ENCODE measurements at regions not wholly inside any gene's neighbourhood (a gene's known extent, or its start where the extent isn't known, plus 50 kb on each side); places are given as distances from the start of the nearest gene placed in this dataset.

DNA sequence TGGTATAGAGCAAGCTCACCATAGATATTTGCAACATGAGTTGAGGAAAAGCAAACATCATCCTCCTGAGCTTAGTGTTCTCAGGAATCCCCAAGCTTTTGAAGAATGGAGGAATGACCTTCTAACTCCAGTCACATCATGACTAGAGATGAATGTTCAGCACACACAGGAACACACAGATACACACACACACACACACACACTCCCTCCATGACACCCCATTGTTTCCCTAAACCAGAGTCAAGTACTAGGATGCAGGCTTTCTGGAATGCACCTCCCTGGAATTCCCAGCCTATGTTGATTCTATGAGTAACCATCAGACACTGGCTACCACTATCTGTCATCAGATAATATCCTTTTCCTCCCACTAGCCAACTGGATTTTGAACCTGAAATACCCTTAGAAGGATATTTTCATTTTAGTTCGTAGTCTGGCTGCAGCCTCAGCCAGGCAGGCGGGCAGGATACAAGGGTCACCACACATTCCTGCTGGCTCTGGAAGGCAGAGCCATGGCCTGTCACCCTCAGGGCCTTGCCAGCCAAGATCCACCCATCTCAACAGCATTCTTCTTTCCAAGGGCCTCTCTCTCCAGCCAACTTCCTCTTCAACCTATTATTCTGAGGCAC, 162.4 kb downstream of the FOXO1 start:
- H3K4me3 ChIP-seq (ENCODE audit: low read depth, low read length): no peak overlapping the region
- DNase-seq (ENCODE audit: low read depth, low spot score): peak; percentile 77
- TF ChIP-seq, protein P1, sequence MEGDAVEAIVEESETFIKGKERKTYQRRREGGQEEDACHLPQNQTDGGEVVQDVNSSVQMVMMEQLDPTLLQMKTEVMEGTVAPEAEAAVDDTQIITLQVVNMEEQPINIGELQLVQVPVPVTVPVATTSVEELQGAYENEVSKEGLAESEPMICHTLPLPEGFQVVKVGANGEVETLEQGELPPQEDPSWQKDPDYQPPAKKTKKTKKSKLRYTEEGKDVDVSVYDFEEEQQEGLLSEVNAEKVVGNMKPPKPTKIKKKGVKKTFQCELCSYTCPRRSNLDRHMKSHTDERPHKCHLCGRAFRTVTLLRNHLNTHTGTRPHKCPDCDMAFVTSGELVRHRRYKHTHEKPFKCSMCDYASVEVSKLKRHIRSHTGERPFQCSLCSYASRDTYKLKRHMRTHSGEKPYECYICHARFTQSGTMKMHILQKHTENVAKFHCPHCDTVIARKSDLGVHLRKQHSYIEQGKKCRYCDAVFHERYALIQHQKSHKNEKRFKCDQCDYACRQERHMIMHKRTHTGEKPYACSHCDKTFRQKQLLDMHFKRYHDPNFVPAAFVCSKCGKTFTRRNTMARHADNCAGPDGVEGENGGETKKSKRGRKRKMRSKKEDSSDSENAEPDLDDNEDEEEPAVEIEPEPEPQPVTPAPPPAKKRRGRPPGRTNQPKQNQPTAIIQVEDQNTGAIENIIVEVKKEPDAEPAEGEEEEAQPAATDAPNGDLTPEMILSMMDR (IDR thresholded peaks at IDR 0.05; ENCODE audit: insufficient read depth, low read length, missing control alignments): no peak
- CTCF ChIA-PET: no interaction called here
- POLR2A ChIA-PET: interaction anchor here (0.6 to 1.5 kb wide), 2 partner anchors 10 to 16 kb away, joined by 3 read pairs; no protein-coding TSS in a partner anchor

- ChIA-PET CTCF (no interaction called here), POLR2A (no interaction called here)
- H3K4me3 ChIP-seq (ENCODE audit: low read depth, low read length): no peak overlapping the region
- no peak for DNase-seq (ENCODE audit: low read depth, low spot score)
- TF ChIP-seq, protein P1 (IDR thresholded peaks at IDR 0.05; ENCODE audit: insufficient read depth, low read length, missing control alignments): no peak
These were observed 161.8 kb downstream of the FOXO1 start for GRCh38 chr13:40504641-40505040.

- ChIA-PET CTCF (no interaction called here), POLR2A (no interaction called here)
- no peak overlapping the region for H3K4me3 ChIP-seq (ENCODE audit: low read depth, low read length)
- no peak for DNase-seq (ENCODE audit: low read depth, low spot score)
- TF ChIP-seq, protein P1 (IDR thresholded peaks at IDR 0.05; ENCODE audit: insufficient read depth, low read length, missing control alignments): no peak
These were observed 161.2 kb downstream of the FOXO1 start for GRCh38 chr13:40505196-40505595.
